H1 (cell line): ENCODE measurements at regions not wholly inside any gene's neighbourhood (a gene's known extent, or its start where the extent isn't known, plus 50 kb on each side); places are given as distances from the start of the nearest gene placed in this dataset.

Experiments used
- CHD2 ChIP-seq: IDR thresholded peaks from 2 replicates; pipeline ENCODE4 v1.6.1; 2012; ENCODE audit warnings: low read length, improper control_type of control experiment
- EZH2 ChIP-seq: fragments of 200-600 bp; sonication (generic); IDR thresholded peaks from 2 replicates; pipeline ENCODE4 v1.7.1; 2012; ENCODE audit warnings: low read depth, mild to moderate bottlenecking, moderate library complexity, low read length, inconsistent platforms; ENCODE audit not compliant: severe bottlenecking
- NANOG ChIP-seq: IDR thresholded peaks from 2 replicates; pipeline ENCODE4 v1.6.1; 2011; ENCODE audit warnings: low read length, low read depth, mild to moderate bottlenecking, inconsistent platforms; ENCODE audit not compliant: insufficient read depth, poor library complexity, severe bottlenecking
- POLR2A ChIP-seq, 2 experiments: IDR thresholded peaks; 1 replicate in 1 of 2; 2 replicates in 1 of 2; pipeline ENCODE4 v1.6.1; 2011; ENCODE audit warnings: low read depth in 2 of 2, low read length in 2 of 2, mild to moderate bottlenecking in 2 of 2; ENCODE audit errors: control extremely low read depth in 1 of 2
- RFX5 ChIP-seq: IDR thresholded peaks from 2 replicates; pipeline ENCODE4 v1.6.1; 2011; ENCODE audit warnings: low read depth, low read length, improper control_type of control experiment, borderline replicate concordance
- TAF1 ChIP-seq: IDR thresholded peaks from 2 replicates; pipeline ENCODE4 v1.6.1; 2011; ENCODE audit warnings: mild to moderate bottlenecking, low read depth, low read length
- TF ChIP-seq, protein P1 (sequence below), 3 experiments: IDR thresholded peaks; 1 replicate in 2 of 3; 2 replicates in 1 of 3; pipeline versions ENCODE4 v1.5.1 to v1.6.1; 2011; ENCODE audit warnings: low read length in 3 of 3, mild to moderate bottlenecking in 3 of 3, inconsistent platforms in 2 of 3, low read depth in 1 of 3, moderate library complexity in 1 of 3; ENCODE audit not compliant: insufficient read depth in 1 of 3; ENCODE audit errors: control extremely low read depth in 1 of 3

- TF ChIP-seq, protein P1, sequence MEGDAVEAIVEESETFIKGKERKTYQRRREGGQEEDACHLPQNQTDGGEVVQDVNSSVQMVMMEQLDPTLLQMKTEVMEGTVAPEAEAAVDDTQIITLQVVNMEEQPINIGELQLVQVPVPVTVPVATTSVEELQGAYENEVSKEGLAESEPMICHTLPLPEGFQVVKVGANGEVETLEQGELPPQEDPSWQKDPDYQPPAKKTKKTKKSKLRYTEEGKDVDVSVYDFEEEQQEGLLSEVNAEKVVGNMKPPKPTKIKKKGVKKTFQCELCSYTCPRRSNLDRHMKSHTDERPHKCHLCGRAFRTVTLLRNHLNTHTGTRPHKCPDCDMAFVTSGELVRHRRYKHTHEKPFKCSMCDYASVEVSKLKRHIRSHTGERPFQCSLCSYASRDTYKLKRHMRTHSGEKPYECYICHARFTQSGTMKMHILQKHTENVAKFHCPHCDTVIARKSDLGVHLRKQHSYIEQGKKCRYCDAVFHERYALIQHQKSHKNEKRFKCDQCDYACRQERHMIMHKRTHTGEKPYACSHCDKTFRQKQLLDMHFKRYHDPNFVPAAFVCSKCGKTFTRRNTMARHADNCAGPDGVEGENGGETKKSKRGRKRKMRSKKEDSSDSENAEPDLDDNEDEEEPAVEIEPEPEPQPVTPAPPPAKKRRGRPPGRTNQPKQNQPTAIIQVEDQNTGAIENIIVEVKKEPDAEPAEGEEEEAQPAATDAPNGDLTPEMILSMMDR (IDR thresholded peaks at IDR 0.05; ENCODE audit: control extremely low read depth in 1 of 3, insufficient read depth in 1 of 3, low read depth in 1 of 3, low read length in 3 of 3), result no peak
- no peak for TF ChIP-seq NANOG
- no peak for TF ChIP-seq CHD2
- TF ChIP-seq TAF1, result no peak
- no peak for TF ChIP-seq RFX5
- no peak for TF ChIP-seq EZH2
- TF ChIP-seq POLR2A (IDR thresholded peaks at IDR 0.05; ENCODE audit: control extremely low read depth in 1 of 2, low read depth in 2 of 2, low read length in 2 of 2), result no peak
Observed at GRCh38 chr15:63452552-63453136, 51.7 kb upstream of the USP3 start.
